Fibroblast of gingiva (primary cell): ENCODE measurements at regions not wholly inside any gene's neighbourhood (a gene's known extent, or its start where the extent isn't known, plus 50 kb on each side); places are given as distances from the start of the nearest gene placed in this dataset.

Experiments
- DNase-seq: peaks from one replicate; pipeline ENCODE4 v3.0.0-alpha.2; 2011; ENCODE audit warnings: low read depth

- no peak for DNase-seq
Observed at GRCh38 chr17:74087002-74087585, 116.4 kb upstream of the RPL38 start.

DNA sequence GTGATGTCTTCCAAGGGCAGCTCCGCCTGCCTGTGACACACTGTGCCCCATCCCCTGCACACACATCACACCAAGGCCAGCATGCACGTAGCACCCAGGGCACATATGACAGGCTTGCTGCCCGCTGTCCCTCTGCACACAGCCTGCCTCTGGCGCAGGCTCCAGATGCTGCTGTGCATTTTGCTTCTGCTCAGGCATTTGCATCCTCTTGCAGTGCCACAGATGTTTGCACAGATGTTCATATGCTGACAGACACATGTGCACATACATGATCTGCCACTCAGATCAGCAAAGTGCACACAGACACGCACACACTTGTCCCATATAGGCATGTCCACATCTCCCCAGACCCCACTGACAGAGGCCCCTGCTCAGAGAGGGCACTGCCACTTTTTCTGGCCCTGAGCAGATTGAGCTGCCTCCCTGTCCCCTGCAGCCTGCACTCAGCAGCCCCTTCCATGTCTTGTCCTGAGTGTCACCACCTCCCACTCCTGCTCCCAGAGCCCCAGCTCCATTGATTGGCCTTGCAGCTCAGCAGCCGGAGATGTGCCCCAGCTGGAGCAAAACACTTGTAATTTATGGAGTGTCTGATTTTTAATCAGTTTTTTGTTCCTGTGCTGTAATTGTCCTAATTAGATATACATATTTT lies 115.1 kb upstream of the RPL38 start:
- no peak for DNase-seq

DNA sequence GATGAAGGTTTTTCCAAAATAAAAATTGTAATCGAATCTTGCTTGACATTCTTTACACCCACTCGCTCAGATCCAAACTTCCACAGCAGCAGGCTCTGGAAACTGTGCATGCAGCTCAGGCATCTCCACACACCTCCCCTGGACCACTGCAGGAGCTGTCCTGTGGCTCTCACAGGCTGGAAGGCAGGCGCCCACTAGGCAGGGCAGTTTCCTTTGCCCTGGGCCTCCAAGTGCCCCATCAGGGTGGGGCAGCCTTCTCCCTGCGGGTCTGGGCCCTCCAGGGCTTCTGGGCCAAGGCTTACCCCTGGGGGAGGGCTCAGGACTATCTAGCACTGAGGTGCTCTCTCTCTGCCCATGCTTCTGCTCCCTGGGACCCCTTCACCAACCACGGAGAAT lies 114.5 kb upstream of the RPL38 start:
- DNase-seq: no peak

DNA sequence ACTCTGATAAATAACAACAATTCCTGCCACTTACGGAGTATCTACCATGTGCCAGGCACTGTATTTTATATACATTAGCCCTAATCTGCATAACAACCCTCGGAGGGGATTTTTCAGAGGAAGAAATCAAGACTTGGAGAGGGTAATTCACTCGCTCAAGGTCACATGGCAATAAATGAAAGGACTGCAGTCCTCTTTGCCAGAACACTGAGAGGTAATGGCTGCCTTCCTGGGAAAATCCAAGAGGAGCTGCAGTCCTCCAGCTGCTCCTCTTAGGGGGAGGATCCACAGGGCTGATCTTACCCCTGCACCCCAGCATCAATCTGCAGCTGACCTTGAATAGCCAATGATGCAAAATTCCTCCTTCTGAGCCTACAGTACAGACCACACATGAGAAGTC lies 114.1 kb upstream of the RPL38 start:
- DNase-seq: no peak

DNA sequence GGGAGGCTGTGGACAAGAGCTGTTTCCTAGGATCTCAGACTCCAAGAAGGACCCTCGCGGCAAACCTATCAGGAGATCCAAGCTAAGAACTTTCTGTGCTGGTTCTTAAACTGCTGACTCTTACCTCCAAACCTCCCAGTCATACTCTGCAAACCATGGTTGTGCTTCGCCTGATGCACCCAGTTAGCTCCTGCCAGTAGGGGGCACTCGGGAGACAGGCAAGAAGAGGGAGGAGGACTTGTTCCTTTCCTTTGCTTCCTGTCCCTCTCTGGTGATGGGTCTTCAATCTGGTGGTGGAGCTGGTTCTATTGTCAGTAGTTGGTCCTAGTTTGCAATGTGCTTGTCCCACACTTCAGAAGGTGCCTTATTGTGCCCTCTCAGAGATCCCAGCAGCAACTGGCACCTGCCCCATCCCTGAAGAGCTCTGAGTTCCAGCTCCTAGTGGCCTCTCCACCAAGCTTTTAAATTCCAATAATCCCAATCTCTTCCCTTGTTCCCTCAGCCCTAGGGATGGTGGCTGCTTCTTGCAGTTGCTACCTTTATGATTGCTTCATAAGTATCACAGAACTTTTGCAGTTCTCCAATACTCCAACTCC lies 113.5 kb upstream of the RPL38 start:
- no peak for DNase-seq

DNA sequence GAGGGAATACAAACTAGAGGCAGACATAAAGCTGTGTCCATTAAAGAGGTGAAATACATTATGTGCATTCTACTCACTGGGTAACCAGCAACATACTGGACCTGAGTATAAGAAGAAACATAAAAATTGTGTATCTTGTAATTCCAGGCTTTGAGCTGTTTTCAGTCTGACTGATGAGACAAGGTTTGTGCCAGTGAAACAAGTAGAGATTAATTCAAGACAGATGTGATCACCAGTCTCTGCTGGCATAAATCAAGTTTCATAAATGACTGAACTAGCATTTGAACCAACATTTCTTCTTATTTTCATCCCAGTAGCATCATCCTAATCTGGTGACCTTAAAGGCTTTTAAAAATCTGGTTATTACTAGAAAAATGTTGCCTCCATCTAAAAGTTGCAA lies 108.8 kb upstream of the RPL38 start:
- DNase-seq: no peak

DNA sequence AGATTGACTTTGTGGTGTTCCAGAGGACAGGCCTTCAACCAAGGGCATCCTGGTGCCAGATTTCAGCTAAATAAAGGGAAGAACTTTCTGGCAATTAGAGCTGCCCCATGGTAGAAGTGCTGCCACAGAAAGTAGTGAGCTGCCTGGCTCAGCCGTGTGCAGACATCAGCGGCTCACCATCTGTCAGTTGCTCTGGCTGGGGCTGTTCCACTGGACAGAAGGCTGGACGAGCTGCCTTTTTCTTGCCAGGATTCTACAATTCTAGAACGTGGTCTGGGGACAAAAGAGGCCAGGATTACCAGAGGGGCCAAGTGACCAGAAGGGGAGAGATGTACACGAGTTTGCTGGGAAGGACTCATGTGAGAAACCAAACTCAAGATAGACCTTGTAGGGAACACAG lies 107.0 kb upstream of the RPL38 start:
- no peak for DNase-seq

DNA sequence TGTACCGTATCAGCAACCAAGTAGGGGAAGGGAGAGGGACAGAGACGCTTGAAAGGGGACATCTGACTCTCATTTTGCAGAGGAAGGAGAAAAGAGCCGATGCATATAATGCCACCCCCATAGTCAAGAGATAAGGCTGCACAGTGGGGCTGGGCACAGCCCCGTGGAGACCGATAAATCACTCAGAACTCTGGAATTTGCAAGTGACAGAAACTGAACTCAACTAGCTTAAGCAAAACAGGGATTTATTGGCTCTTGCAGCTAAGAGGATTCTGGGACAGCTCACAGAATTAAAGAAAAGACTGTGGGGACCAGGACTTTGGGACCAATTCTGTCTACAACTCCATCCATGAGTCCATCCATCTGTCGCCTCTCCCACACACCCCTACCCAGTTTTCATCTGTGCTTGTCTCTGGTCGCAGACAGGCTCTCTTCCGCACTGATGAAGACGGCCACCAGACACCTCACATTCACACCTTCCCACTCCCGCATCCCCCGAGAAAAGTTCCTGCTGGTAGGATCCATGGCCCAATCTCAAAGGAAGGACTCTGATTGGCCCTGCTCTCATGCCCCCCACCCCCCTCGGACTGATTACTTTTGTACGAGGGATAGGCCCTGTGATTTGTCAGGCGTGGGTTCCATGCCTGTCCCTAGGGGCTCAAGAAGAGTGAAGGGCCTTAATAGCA lies 105.9 kb upstream of the RPL38 start:
- no peak for DNase-seq

- DNase-seq: no peak
Observed at GRCh38 chr17:74098136-74099024, 105.1 kb upstream of the RPL38 start.

DNA sequence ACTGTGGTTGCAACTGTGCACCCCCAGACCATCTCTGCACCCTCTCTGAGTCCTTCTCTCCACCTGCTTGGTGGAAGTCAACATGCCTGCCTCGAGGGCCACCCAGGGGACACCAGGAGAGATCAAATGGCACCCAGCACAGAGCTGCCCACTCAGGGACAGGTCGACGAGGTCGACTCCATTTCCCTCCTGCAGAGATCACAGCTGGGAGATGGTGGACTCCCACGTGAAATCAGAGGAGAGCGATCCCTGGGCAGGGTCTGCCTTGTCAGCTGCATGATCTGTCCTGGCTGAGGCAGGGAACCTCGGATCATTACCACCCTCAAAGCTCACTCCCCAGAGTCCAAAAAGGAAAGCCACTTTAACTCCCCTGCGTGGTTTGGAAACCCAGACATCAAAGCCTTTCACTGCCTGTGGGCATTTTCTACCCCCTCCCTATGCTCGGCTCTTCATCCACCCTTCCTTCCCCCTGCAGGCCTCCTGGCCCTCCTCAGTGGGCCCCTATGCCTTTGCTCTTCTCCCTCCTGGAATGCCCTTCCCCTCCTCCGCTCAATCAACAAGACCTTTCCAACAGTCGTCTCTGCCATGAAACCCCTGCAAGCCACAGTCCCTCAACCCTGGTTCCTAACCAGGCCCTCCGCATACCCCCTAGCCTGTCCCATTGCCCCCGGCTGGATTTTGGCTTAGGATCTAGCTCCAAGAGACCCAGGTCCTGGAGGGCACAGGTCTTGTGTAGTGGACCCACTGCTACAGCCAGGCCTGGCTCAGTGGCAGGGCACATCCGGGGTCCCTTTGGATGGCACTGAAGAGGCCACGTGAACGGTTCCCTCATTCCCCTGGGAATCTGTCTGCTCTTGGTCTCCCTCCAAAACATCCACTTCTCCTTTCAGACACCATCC lies 103.8 kb upstream of the RPL38 start:
- no peak for DNase-seq

DNA sequence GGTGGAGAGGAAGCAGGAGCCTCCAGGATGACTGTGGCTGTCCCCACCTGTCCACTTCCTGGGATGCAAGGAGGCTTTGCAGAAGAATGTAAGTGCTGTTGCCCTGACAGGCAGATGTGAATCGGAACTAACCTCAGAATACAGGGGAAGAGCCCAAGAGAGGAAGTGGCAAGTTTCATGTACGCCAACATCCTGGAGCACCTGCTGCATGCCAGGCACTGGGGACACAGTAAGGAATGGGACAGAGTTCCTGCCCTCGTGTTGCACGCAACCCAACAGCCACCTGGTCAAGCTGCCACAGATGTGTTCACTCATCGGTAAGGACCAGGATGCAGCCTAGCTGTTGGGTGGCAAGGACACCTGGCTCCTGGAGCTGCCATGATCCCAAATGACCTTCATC lies 98.6 kb upstream of the RPL38 start:
- no peak for DNase-seq

DNA sequence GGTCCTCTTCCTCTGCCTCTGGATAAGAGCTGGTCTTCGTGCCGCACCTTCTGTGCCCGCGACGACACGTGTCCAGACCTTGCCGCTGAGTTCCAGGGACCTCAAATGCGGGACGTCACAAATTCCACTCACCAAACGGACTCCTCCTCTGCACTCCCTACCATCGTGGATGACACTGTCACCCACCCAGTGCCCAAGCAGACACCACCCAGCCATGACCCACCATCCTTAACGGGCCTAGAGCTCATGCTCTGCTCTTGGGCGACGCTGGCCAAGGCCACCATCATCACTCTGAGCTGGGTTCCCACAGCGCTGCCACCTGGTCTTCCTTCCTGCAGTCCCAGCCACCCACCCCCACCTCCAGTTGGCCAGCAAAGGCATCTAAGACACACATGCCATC lies 96.4 kb upstream of the RPL38 start:
- DNase-seq: no peak

DNA sequence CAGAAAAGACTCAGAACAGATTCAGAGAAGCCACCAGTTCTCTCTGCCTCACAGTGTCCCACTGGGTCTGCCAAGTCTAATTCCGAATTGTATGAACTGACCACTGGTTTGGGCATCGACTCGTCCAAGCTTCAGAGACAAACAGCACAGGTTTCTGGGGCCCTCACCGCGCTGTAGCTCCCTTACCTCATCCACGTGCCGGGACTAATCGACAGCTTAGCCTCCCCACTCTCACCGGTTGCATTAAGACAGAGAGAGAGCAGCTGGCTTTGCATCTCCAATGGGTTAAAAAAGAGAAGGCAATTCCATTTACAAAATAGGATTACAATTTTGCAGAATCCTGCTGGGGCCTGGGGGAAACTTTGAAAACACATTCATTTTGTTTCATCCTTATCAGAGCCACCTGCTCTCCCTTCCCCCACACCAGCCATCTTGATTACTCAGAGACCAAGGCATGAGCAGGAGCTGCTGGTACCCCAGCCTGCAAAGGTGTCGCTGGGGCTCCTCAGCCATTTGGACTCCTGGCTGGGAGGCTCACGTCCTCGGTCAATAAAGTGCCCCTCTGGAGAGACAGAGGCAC lies 95.3 kb upstream of the RPL38 start:
- no peak for DNase-seq

DNA sequence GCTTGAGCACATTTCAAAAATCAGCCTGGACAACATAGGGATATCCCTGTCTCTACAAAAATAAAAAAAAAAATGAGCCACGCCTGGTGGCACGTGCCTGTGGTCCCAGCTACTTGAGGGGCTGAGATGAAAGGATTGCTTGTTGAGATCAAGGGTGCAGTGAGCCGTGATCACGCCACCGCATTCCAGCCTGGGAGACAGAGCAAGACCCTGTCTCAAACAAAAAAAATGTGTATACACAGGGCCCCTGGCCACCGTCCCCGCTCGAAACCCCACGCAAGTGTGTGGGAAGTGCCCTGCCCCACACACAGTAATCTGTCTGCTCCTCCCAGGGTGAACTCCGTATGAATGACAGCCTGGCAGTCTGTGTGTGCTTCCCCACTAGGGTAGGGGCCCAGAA lies 93.0 kb upstream of the RPL38 start:
- no peak for DNase-seq

DNA sequence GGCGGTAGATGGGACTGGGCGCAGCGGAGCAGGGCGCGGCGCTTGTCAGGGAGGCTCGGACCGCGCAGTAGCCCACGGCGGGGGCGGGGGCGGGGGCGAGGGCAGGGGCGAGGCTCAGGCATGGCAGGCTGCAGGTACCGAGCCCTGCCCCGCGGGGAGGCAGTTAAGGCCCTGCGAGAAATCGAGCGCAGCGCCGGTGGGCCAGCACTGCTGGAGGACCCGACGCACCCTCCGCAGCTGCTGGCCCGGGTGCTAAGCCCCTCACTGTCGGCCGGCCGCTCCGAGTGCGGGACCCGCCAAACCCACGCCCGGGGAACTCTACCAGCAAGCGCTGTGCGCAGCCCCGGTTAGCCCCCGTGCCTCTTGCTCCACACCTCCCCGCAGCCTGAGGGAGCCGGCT lies 90.2 kb upstream of the RPL38 start:
- DNase-seq: no peak

DNA sequence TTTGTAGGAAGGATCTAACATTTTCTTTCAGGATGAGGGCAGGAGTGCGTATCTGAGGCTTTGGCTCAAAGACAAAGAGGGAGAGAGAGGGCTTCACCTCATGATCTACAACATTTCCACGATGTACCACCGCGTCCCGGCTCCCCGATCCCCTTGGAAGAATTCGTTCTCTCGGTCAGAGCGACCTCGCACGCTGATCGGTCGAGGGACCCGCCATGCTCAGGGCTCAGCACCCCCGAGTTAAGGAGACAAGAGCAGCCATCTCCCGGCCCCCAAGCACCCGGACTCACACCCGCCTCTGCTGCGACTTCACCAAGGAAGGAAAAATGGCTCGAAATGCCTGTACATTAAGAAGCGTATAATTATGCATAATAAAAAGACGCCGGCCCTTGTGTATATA lies 89.5 kb upstream of the RPL38 start:
- DNase-seq: no peak

GRCh38 chr17:74114881-74115470 lies 88.5 kb upstream of the RPL38 start:
- no peak for DNase-seq

DNA sequence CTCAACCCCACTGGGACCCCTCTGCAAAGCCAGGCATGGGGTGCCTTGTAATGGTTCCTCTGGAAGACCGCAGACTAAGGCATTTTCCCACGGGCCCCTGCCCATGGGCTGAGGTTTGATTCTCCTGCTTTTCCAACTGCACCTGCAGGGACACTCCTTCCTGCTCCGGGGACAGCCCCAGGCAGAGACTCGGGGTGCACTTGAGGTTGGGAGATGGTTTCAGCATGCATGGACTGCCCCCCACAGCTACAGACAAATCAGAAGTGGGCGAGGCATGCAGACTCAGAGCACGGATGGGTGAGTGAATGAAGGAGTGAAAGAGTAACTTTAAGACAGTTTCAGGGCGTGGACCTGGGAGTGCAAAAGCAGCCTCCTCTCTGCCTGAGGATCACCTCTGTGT lies 87.9 kb upstream of the RPL38 start:
- no peak for DNase-seq

- no peak for DNase-seq
Observed at GRCh38 chr17:74116087-74116717, 87.3 kb upstream of the RPL38 start.

DNA sequence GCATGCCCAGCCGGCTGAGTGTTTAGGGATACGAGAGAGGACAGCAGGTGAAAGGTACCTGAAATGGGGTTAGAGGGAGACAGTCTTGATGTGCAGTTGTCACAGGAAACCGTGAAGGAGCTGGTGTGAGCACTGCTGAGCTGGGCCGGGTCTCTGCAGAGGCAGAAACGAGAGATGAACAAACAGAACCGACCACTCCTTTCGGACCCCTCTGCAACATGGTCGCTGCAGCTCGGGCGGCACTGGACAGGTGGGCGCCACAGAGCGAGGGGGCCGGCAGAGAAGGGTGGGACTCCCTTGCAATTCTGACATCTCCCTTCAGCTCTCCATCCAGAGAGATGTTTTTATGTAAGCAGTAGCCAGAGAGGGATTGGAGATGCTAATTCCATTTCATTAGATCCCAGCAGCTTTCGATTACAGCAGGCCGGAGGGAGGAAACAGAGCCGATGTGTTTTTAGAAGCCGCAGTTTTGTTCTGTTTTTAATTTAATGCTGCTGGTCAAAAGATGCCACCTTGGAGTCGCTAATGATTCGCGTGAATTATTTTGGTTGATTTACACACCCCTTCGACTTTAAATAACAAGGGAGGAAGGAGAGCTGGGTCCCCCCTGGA lies 86.3 kb upstream of the RPL38 start:
- DNase-seq: no peak
